ENCODE measurements at regions not wholly inside any gene's neighbourhood (a gene's known extent, or its start where the extent isn't known, plus 50 kb on each side); places are given as distances from the start of the nearest gene placed in this dataset.

- no peak for TF ChIP-seq CTCF (conservative IDR thresholded peaks at IDR 0.05)
- H3K27me3 Mint-ChIP-seq: no peaks in the 10 kb centered on the region
Measured at GRCh38 chr14:54230645-54231044, 166.2 kb upstream of the CDKN3 start.

GRCh38 chr14:54232735-54233134, 164.1 kb upstream of the CDKN3 start:
- TF ChIP-seq CTCF (conservative IDR thresholded peaks at IDR 0.05): no peak
- no peak overlapping the region for H3K4me3 Mint-ChIP-seq
- peaks cover 3% of the 10 kb centered on the region for H3K9me3 Mint-ChIP-seq
- H3K27me3 Mint-ChIP-seq: no peaks in the 10 kb centered on the region
- no peak overlapping the region for H3K27ac Mint-ChIP-seq
- DNase-seq (ENCODE audit: extremely low spot score, unreplicated experiment): no peak
- no peaks in the 10 kb centered on the region for H3K36me3 Mint-ChIP-seq
- peaks cover 16% of the 10 kb centered on the region for H3K4me1 Mint-ChIP-seq (ENCODE audit: unreplicated experiment)

More at GRCh38 chr14:54230645-54231044, 166.2 kb upstream of the CDKN3 start:
- H3K27ac Mint-ChIP-seq: no peak overlapping the region
- DNase-seq (ENCODE audit: extremely low spot score, unreplicated experiment): no peak
- no peaks in the 10 kb centered on the region for H3K36me3 Mint-ChIP-seq
- no peak overlapping the region for H3K4me3 Mint-ChIP-seq
- peaks cover 3% of the 10 kb centered on the region for H3K9me3 Mint-ChIP-seq
- peaks cover 22% of the 10 kb centered on the region for H3K4me1 Mint-ChIP-seq (ENCODE audit: unreplicated experiment)

GRCh38 chr14:54241517-54241916, 155.3 kb upstream of the CDKN3 start:
- no peaks in the 10 kb centered on the region for H3K4me1 Mint-ChIP-seq (ENCODE audit: unreplicated experiment)
- H3K27ac Mint-ChIP-seq: no peak overlapping the region
- TF ChIP-seq CTCF (conservative IDR thresholded peaks at IDR 0.05): no peak
- peaks cover 6% of the 10 kb centered on the region for H3K9me3 Mint-ChIP-seq
- H3K36me3 Mint-ChIP-seq: no peaks in the 10 kb centered on the region
- no peak for DNase-seq (ENCODE audit: extremely low spot score, unreplicated experiment)
- no peak overlapping the region for H3K4me3 Mint-ChIP-seq
- H3K27me3 Mint-ChIP-seq: no peaks in the 10 kb centered on the region

- H3K4me3 Mint-ChIP-seq: no peak overlapping the region
- no peak overlapping the region for H3K27ac Mint-ChIP-seq
- DNase-seq (ENCODE audit: extremely low spot score, unreplicated experiment): no peak
- H3K4me1 Mint-ChIP-seq (ENCODE audit: unreplicated experiment): peaks cover 6% of the 10 kb centered on the region
- no peak for TF ChIP-seq CTCF (conservative IDR thresholded peaks at IDR 0.05)
- no peaks in the 10 kb centered on the region for H3K36me3 Mint-ChIP-seq
- peaks cover 3% of the 10 kb centered on the region for H3K27me3 Mint-ChIP-seq
- peaks cover 5% of the 10 kb centered on the region for H3K9me3 Mint-ChIP-seq
Measured at GRCh38 chr14:54251356-54251755, 145.5 kb upstream of the CDKN3 start.

- H3K4me3 Mint-ChIP-seq: no peak overlapping the region
- peaks cover 3% of the 10 kb centered on the region for H3K27me3 Mint-ChIP-seq
- no peak for TF ChIP-seq CTCF (conservative IDR thresholded peaks at IDR 0.05)
- peaks cover 6% of the 10 kb centered on the region for H3K4me1 Mint-ChIP-seq (ENCODE audit: unreplicated experiment)
- H3K27ac Mint-ChIP-seq: no peak overlapping the region
- no peaks in the 10 kb centered on the region for H3K36me3 Mint-ChIP-seq
- peaks cover 5% of the 10 kb centered on the region for H3K9me3 Mint-ChIP-seq
- no peak for DNase-seq (ENCODE audit: extremely low spot score, unreplicated experiment)
Measured at GRCh38 chr14:54252072-54252730, 144.6 kb upstream of the CDKN3 start.
